NCI-H748 (cell line): ENCODE measurements at regions not wholly inside any gene's neighbourhood (a gene's known extent, or its start where the extent isn't known, plus 50 kb on each side); places are given as distances from the start of the nearest gene placed in this dataset.

ENCODE experiments used
- DNase-seq: peaks from one replicate; lab custom pipeline; 2025; ENCODE audit not compliant: unreplicated experiment; lab: John Stamatoyannopoulos, UW

GRCh38 chr1:177848577-177848976 lies 121.3 kb downstream of the SEC16B start:
- peak; percentile 44 for DNase-seq

GRCh38 chr1:177847843-177848242 lies 122.0 kb downstream of the SEC16B start:
- DNase-seq = no peak

GRCh38 chr1:177838907-177839485 lies 130.9 kb downstream of the SEC16B start:
- DNase-seq = no peak

GRCh38 chr1:177833631-177834030 lies 136.2 kb downstream of the SEC16B start:
- DNase-seq = no peak

GRCh38 chr1:177830531-177831135 lies 139.2 kb downstream of the SEC16B start:
- DNase-seq = no peak

GRCh38 chr1:177825276-177825901 lies 144.5 kb downstream of the SEC16B start:
- no peak for DNase-seq

- DNase-seq = no peak
These were observed 145.3 kb downstream of the SEC16B start for GRCh38 chr1:177824508-177824982.

- no peak for DNase-seq
These were observed 149.6 kb downstream of the SEC16B start for GRCh38 chr1:177820213-177820612.

- no peak for DNase-seq
These were observed 151.7 kb downstream of the SEC16B start for GRCh38 chr1:177817937-177818875.

- no peak for DNase-seq
These were observed 157.2 kb downstream of the SEC16B start for GRCh38 chr1:177812650-177813049.

GRCh38 chr1:177812144-177812543 lies 157.7 kb downstream of the SEC16B start:
- DNase-seq = no peak

- no peak for DNase-seq
These were observed 158.4 kb downstream of the SEC16B start for GRCh38 chr1:177811429-177811828.

- DNase-seq = peak; percentile 20
These were observed 160.0 kb downstream of the SEC16B start for GRCh38 chr1:177809819-177810218.

GRCh38 chr1:177802304-177802703 lies 167.6 kb downstream of the SEC16B start:
- DNase-seq = no peak

GRCh38 chr1:177801790-177802189 lies 168.1 kb downstream of the SEC16B start:
- DNase-seq = no peak

- peak; percentile 47 for DNase-seq
These were observed 169.3 kb downstream of the SEC16B start for GRCh38 chr1:177800400-177801088.

- DNase-seq = no peak
These were observed 170.1 kb downstream of the SEC16B start for GRCh38 chr1:177799746-177800145.

- no peak for DNase-seq
These were observed 171.2 kb downstream of the SEC16B start for GRCh38 chr1:177798614-177799013.

GRCh38 chr1:177796561-177796960 lies 173.3 kb downstream of the SEC16B start:
- DNase-seq = no peak

GRCh38 chr1:177794376-177794991 lies 175.4 kb downstream of the SEC16B start:
- DNase-seq = no peak
